Ovary (tissue), 7 donors: ENCODE measurements at regions not wholly inside any gene's neighbourhood (a gene's known extent, or its start where the extent isn't known, plus 50 kb on each side); places are given as distances from the start of the nearest gene placed in this dataset.

Experiments used
- DNase-seq, 5 donors: peaks; one replicate each; pipeline ENCODE4 v3.0.0-alpha.2; 2019 to 2020
- H3K27ac ChIP-seq, 2 donors: fragments of 200-600 bp; one replicate each; pipeline versions ENCODE4 v1.5.1 to v1.8.0; 2019 to 2022
- H3K27me3 ChIP-seq: fragments of 200-600 bp; one replicate; pipeline ENCODE4 v1.8.0; 2022
- H3K36me3 ChIP-seq: fragments of 200-600 bp; sonication (generic); one replicate; pipeline ENCODE4 v1.5.1; 2019
- H3K4me1 ChIP-seq: one replicate; pipeline ENCODE4 v1.8.1; 2013; ENCODE audit warnings: mild to moderate bottlenecking, moderate library complexity; ENCODE audit not compliant: insufficient read depth
- H3K4me3 ChIP-seq: fragments of 200-600 bp; sonication (generic); one replicate; pipeline ENCODE4 v1.5.1; 2017
- H3K9me3 ChIP-seq, 2 donors: fragments of 200-600 bp in 1 of 2; sonication (generic) in 1 of 2; one replicate each; pipeline versions ENCODE4 v1.5.1 to v1.8.1; 2013 to 2019; ENCODE audit warnings: mild to moderate bottlenecking in 1 of 2, moderate library complexity in 1 of 2
- EP300 ChIP-seq: sonication (generic); formaldehyde crosslinking; IDR thresholded peaks from one replicate; pipeline ENCODE4 v1.6.1; 2017; ENCODE audit warnings: antibody characterized with exemption
- POLR2A ChIP-seq: fragments of 450-650 bp; IDR thresholded peaks from one replicate; pipeline ENCODE4 v1.6.1; 2017; ENCODE audit warnings: antibody characterized with exemption, mild to moderate bottlenecking, moderate library complexity
- WGBS, 3 donors: extraction: QIAGEN DNeasy Blood & Tissue Kit in 1 of 3; methylation state at CpG; one replicate each; pipeline versions ENCODE4 v1.1.5 to v1.1.7; 2013 to 2017; 5-methylcytosine and 5-hydroxymethylcytosine counted together
- intact Hi-C, 4 donors: fragments of 100-400 bp; cut with DNase I; formaldehyde crosslinking; loops; one replicate each; pipeline versions ENCODE4 v1.11.0 to v1.15.1; 2022 to 2023
- TF ChIP-seq, protein P1 (sequence below), 3 donors: fragments of 450-650 bp in 2 of 3; fragments of 200-600 bp in 1 of 3; IDR thresholded peaks; one replicate each; pipeline versions ENCODE4 v1.5.1 to v1.8.0; 2016 to 2022; ENCODE audit warnings: antibody characterized with exemption in 3 of 3, mild to moderate bottlenecking in 1 of 3
- donor health status: DM: no; HTN: no; CAD: no; lungs with moderate emphysema.
- donor health status: DM: no; HTN: no; CAD: no.
- donor health status: Bipolar disorder and iron deficiency.
- donor health status: DM: no; HTN: no; CAD: no.
- donor health status: DM: yes; HTN: yes; CAD: no.

GRCh38 chrX:115486510-115486909 lies 74.5 kb upstream of the PLS3 start:
- WGBS, 3 donors = 85 to 88% (median 87%) methylated on average over 3 of the region's 3 CpGs
- H3K4me3 ChIP-seq = no peak overlapping the region
- H3K27me3 ChIP-seq = no peaks in the 10 kb centered on the region
- DNase-seq = no peak
- no peaks in the 10 kb centered on the region for H3K4me1 ChIP-seq
- H3K36me3 ChIP-seq = no peaks in the 10 kb centered on the region
- TF ChIP-seq EP300 (no peak), POLR2A (no peak)
- TF ChIP-seq, protein P1, sequence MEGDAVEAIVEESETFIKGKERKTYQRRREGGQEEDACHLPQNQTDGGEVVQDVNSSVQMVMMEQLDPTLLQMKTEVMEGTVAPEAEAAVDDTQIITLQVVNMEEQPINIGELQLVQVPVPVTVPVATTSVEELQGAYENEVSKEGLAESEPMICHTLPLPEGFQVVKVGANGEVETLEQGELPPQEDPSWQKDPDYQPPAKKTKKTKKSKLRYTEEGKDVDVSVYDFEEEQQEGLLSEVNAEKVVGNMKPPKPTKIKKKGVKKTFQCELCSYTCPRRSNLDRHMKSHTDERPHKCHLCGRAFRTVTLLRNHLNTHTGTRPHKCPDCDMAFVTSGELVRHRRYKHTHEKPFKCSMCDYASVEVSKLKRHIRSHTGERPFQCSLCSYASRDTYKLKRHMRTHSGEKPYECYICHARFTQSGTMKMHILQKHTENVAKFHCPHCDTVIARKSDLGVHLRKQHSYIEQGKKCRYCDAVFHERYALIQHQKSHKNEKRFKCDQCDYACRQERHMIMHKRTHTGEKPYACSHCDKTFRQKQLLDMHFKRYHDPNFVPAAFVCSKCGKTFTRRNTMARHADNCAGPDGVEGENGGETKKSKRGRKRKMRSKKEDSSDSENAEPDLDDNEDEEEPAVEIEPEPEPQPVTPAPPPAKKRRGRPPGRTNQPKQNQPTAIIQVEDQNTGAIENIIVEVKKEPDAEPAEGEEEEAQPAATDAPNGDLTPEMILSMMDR (IDR thresholded peaks at IDR 0.05) = no peak
- intact Hi-C loops = loop anchor here in 1 of 4 donors (10.0 kb wide), 1 partner anchor 112 kb away; no protein-coding TSS in a partner anchor
- no peaks in the 10 kb centered on the region for H3K9me3 ChIP-seq
- H3K27ac ChIP-seq = no peak overlapping the region

- no peak for DNase-seq
- no peak overlapping the region for H3K4me3 ChIP-seq
- H3K27ac ChIP-seq = no peak overlapping the region
- H3K27me3 ChIP-seq = no peaks in the 10 kb centered on the region
- TF ChIP-seq, protein P1 (IDR thresholded peaks at IDR 0.05) = no peak
- TF ChIP-seq EP300 (no peak), POLR2A (no peak)
- H3K9me3 ChIP-seq = no peaks in the 10 kb centered on the region
- H3K36me3 ChIP-seq = no peaks in the 10 kb centered on the region
- no peaks in the 10 kb centered on the region for H3K4me1 ChIP-seq
- intact Hi-C loops = loop anchor here in 1 of 4 donors (10.0 kb wide), 1 partner anchor 113 kb away; no protein-coding TSS in a partner anchor
These were observed 73.4 kb upstream of the PLS3 start for GRCh38 chrX:115487608-115488007.

GRCh38 chrX:115490814-115491213 lies 70.2 kb upstream of the PLS3 start:
- 58 to 59% (median 59%) methylated on average over 1 of the region's 1 CpG for WGBS, 3 donors
- TF ChIP-seq EP300 = no peak
- TF ChIP-seq, protein P1 (IDR thresholded peaks at IDR 0.05) = no peak
- TF ChIP-seq POLR2A = no peak
- Histone ChIP-seq H3K4me3 (no peak overlapping the region), H3K36me3 (no peaks in the 10 kb centered on the region), H3K9me3 (no peaks in the 10 kb centered on the region), H3K27ac (no peak overlapping the region), H3K27me3 (no peaks in the 10 kb centered on the region), H3K4me1 (no peaks in the 10 kb centered on the region)
- no peak for DNase-seq
- intact Hi-C loops = no loop called here

GRCh38 chrX:115491766-115492165 lies 69.2 kb upstream of the PLS3 start:
- H3K27me3 ChIP-seq = no peaks in the 10 kb centered on the region
- H3K36me3 ChIP-seq = no peaks in the 10 kb centered on the region
- H3K4me1 ChIP-seq = no peaks in the 10 kb centered on the region
- no peak for DNase-seq
- TF ChIP-seq EP300 (no peak), POLR2A (no peak)
- TF ChIP-seq, protein P1 (IDR thresholded peaks at IDR 0.05) = no peak
- H3K4me3 ChIP-seq = no peak overlapping the region
- H3K27ac ChIP-seq = no peak overlapping the region
- intact Hi-C loops = no loop called here
- no peaks in the 10 kb centered on the region for H3K9me3 ChIP-seq

DNA sequence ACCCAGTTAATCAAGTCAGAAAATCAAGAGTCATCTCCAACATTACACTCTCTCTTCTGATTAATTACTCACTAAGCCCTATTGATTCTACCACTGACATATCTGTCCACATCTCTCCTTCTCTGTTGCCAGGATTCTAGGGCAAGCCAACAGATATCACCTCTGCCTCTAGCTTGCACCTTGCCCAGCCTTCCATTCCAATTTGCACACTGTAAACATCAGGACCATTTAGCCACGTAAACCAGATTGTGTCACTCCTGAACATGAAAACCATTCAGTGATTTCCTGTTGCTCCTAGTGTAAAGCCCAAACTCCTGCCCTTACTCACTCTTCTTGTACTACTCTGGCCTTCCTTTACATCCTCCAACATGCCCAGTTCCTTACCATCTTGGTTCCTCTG lies 68.0 kb upstream of the PLS3 start:
- TF ChIP-seq, protein P1 (IDR thresholded peaks at IDR 0.05) = no peak
- TF ChIP-seq EP300 = no peak
- TF ChIP-seq POLR2A = no peak
- no peaks in the 10 kb centered on the region for H3K27me3 ChIP-seq
- H3K36me3 ChIP-seq = no peaks in the 10 kb centered on the region
- DNase-seq = no peak
- intact Hi-C loops = no loop called here
- no peaks in the 10 kb centered on the region for H3K4me1 ChIP-seq
- H3K4me3 ChIP-seq = no peak overlapping the region
- H3K9me3 ChIP-seq = no peaks in the 10 kb centered on the region
- H3K27ac ChIP-seq = no peak overlapping the region
- WGBS, 3 donors = 67 to 80% (median 71%) methylated on average over 1 of the region's 1 CpG
